ENCODE measurements at regions not wholly inside any gene's neighbourhood (a gene's known extent, or its start where the extent isn't known, plus 50 kb on each side); places are given as distances from the start of the nearest gene placed in this dataset.

DNA sequence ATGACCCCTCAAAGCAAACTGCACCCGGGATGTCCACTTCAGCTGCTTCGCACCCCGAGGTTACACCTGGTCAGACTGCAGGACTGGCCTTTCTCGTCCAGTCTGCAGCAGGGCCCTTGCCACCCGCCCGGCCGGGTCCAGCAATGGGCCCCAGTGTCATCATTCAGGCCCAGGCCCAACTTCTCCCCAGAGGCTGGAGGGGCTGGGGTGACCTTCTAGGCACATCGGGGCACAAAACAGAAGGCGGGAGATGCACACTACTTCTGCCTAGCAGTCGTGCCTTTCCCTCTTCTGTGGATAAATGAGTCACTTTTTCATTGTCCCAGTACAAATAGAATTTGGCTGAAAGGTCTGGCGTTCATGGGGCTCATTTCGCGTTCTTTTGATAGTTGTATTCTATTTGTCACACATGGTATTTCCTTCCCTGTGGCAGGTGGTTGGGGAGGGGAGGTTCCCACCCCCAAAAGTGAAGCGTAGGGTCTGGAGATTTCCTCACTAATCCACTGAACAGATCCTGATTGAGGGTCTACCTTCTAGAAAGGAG is 56.9 kb upstream of the ID2 start:
- DNase-seq, result no peak

- DNase-seq, result no peak
Measured at GRCh38 chr2:8625399-8626300, 56.2 kb upstream of the ID2 start.

DNA sequence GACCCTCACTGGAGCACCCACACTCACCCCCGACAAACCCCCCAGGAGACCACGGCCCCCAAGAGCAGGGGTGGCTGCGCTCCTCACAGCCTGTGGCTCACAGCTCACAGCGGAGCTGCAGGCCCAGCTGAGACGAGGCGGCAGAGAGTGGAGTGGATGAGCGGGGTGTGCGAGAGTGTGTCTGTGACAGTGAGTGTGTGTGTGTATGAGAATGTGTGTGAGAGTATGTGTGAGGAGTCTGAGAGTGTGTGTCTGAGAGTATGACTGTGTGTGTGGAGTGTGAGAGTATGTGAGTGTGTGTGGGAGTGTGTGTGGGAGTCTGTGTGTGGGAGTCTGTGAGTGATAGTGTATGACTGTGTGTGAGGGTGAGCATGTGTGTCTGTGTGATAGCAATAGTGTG is 55.3 kb upstream of the ID2 start:
- no peak for DNase-seq

DNA sequence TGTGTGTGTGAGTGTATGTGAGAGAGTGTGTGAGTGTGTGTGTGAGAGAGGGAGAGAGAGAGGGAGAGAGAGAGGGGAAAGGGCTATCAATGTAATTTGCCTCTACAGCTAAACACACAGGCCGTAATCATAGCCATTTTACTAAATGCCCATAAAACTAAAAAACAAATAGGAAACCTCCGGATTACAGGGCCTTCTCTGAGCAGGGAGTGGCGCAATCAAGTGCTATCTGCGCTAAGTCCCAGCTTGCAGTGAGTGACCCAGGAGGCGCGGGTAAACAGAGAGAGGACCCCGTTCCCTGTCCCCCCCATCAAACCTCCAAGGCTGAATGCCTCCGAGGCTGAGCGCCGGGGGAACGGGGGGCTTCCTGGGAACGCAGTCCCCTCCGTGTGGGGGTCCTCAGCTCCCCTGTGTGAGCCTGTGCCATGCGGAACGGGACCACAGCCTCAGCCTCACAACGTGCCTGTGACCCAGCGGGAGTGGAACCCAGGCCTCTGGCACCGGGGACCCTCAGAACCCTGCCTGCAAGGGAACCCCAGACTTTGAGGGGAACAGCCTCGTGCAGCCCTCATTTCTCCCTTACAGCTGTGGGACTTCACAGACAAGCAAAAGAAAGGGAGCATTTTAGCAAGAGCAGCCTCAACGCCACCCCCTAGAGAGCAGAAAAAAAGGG is 54.7 kb upstream of the ID2 start:
- no peak for DNase-seq

DNA sequence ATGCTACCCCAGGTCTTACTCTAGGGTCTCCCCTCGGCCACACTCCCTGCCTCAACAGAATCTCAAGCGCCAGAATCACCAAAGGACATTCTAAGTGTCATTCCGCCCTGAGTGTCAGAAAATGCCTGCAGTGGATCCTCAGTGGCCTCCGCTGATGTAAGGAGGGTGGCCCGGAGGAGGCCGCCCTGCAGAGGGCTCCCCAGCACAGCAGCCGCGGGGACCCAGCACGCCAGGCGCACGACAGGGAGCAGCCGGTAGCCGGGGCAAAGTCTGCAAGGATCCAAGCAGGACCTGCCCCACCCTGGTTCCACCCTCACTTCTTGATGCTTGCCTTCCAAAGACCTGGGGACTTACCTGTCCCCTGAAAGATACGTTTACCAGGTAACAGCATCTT is 54.2 kb upstream of the ID2 start:
- no peak for DNase-seq

DNA sequence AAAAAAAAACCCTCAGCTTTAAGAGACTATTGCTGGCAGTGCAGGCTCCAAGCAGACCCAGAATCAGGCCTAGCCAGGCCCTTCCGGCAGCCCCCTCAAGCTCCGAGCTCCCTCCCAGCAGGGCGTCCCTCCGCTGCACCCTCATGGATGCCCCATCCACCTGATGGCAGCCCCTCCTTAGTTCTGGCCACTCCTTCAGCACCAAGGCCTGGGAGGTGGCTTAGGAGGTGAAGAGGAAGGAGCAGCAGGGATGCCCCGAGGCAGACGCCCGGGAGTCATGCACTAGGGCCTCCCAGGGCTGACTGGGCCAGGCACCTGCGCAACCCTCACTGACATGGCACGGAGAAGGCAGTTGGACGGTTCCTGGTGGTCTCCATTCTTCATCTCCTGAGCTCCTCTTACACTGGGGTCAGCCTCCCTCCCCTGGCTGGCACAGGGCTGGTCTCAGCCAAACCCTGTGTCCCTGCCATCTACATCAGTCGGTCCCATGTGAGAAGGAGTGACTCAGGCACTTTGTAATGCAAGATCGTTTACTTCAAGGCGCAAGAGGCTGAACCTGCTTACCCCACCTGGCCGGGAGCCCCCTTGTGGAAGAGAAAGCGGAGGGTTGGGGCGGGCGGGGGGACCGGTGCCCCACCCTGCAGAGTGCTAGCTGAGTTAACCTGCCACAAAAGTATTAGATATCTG is 53.5 kb upstream of the ID2 start:
- no peak for DNase-seq

DNA sequence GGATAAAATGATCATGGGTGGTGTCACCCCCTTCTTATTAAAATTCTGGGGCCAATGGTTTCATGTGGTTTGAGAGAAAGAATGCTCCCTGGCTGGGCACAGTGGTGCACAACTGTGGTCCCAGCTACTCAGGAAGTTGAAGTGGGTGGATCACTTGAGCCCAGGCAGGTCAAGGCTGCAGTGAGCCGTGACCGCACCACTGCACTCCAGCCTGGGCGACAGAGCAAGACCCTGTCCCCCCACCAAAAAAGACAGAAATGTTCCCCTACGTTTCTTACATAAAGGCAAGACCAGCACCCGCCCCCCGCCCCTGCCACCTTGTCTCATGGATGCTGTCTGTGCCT is 53.0 kb upstream of the ID2 start:
- no peak for DNase-seq

DNA sequence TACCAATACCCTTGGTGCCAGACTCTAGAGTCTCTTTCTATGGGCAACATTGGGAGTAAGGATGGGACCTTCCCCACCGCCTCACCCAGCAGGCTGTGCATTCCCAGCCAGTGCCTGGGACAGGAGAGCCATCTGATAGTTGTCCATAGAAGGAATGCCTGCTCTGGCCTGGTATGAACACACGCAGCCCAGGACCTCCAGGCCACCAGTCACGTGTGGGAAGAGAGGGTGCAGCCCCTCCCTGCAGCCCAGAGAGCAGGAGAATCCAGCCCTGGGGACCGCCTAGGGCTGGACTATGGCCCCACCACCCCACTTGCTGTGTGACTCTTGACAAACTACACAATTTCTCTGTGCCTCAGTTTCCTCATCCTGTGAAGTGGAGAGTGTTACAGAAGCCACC is 52.5 kb upstream of the ID2 start:
- no peak for DNase-seq

DNA sequence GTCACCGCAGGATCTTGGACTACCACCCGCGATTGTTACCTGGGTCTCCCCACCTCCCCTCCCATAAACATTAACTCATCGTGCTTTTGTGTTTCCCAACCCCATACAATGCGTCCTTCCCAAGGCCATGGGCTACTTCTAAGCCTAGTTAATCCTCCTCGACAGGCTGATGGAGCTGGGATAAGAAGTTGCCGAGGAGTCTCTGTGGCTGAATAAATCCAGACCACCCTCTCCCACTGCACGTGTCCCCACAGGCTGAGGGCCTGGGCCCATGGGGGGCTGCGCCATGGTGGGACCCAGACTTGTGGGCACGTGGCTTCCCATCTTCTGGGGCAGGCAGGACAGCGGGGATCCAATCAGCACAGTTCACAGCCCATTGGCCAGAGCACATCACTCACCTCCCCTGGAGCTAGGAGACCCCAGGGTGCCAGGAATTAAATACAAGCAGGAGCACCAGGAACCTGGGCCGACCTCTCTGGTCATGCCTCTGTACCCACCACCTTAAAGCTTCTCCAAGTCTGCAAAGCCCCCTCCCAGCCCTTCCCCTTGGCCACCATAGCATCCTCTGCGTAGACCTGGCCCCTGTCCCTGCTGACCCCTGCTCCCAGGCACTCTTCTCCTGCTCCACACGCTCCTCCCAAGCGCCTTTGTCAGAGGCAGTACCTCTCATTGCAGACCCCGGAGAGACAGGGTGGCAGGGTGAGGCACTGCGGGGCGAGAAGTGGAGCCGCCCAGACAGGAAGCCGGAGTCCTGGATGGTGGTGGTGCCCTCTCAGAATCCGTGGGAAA is 51.0 kb upstream of the ID2 start:
- DNase-seq, result no peak

DNA sequence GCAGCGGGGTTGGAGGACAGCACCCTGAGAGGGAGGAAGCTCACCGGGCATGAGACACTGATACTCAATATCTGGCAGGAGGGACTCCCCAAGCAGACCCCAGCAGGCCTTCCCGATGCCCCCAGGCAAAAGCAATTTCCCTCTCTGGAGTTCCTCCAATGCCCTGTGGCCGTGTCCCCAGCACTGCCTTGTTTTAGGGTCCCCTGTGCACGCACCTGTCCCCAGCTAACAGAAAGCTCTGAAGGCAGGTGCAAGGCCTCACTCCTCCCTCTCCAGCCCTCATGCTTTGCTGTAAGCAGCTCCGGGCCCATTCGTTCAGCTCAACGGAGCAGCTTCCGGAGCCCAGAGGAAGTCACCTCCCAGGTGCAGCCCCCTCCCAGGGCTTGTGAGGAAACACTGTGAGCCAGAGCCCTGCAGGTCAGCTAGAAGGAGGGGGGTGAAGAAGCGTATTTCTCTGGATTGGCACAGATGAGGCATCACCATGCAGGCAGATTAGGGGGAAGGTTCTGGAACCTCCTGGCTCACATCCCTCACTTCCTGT is 50.3 kb upstream of the ID2 start:
- no peak for DNase-seq
